Body of pancreas (tissue), 4 donors: ENCODE measurements at regions not wholly inside any gene's neighbourhood (a gene's known extent, or its start where the extent isn't known, plus 50 kb on each side); places are given as distances from the start of the nearest gene placed in this dataset.

ENCODE experiments used
- CTCF ChIP-seq, 7 experiments: fragments of 450-650 bp in 4 of 7; fragments of 200-600 bp in 3 of 7; sonication (generic) in 3 of 7; IDR thresholded peaks; one replicate each; pipeline ENCODE4 v1.5.1; 2016 to 2019; ENCODE audit warnings: antibody characterized with exemption in 7 of 7
- POLR2A ChIP-seq, 3 donors: fragments of 450-650 bp; IDR thresholded peaks; one replicate each; pipeline ENCODE4 v1.6.1; 2016; ENCODE audit warnings: antibody characterized with exemption in 3 of 3, mild to moderate bottlenecking in 2 of 3

GRCh38 chr10:108070789-108071188 lies 906.3 kb upstream of the SORCS1 start:
- no peak for TF ChIP-seq POLR2A (IDR thresholded peaks at IDR 0.05)
- TF ChIP-seq CTCF (IDR thresholded peaks at IDR 0.05): no peak
